IPS DF 4.7 (cell line): ENCODE measurements at regions not wholly inside any gene's neighbourhood (a gene's known extent, or its start where the extent isn't known, plus 50 kb on each side); places are given as distances from the start of the nearest gene placed in this dataset.
"Not testable (repeated sequence)": the region's sequence is repeated elsewhere in the genome, so short reads cannot be mapped to it uniquely, and the experiment has no call there.

Source experiments
- DNase-seq: peaks from one replicate; pipeline ENCODE4 v3.0.0-alpha.2; 2013; ENCODE audit warnings: low spot score; ENCODE audit errors: extremely low read depth

DNA sequence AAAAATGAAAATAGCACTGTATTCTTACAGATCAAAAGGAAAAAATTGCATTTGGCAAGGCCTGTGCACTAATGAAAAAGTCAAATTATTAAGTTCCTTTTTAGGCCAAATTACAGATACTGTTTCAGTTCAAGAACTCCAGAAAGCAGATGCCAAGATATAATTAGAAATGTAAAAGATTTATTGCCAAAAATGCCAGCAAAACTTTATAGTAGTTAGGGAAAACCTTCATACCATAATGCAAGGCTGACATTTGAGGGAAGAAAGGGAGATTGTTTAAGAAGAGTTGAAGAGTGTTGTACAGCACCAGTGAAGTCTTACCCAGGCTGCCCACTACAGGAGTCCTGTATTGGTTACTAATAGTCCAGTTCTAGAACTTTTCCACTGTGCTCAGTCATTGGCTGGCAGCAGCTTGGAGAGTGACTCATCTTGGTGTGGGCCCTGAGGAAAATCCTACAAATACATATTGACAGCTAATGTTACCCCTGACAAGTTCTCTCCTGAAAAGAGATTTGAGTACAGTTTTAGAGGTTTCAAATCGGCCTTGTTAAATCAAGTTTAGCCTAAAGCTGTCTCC, 600.4 kb downstream of the C12orf50 start:
- no peak for DNase-seq

DNA sequence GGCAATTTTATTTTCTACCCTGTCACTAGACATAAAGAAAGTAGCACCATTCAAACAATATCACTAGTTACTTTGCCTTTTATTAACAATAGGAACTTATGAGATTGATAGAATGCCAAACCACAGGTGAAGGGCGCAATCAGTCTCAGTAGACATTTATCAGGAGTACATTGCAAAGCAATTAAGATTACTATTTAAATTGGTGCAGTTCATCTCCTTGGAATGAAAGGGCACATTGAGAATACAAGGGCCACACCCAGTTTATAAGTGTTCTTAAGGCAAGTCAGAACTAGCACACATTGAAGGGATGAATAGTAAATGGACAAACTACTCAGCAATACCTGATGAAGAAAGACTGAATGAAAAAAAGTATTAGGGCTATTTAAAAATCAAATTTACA, 601.4 kb downstream of the C12orf50 start:
- no peak for DNase-seq

DNA sequence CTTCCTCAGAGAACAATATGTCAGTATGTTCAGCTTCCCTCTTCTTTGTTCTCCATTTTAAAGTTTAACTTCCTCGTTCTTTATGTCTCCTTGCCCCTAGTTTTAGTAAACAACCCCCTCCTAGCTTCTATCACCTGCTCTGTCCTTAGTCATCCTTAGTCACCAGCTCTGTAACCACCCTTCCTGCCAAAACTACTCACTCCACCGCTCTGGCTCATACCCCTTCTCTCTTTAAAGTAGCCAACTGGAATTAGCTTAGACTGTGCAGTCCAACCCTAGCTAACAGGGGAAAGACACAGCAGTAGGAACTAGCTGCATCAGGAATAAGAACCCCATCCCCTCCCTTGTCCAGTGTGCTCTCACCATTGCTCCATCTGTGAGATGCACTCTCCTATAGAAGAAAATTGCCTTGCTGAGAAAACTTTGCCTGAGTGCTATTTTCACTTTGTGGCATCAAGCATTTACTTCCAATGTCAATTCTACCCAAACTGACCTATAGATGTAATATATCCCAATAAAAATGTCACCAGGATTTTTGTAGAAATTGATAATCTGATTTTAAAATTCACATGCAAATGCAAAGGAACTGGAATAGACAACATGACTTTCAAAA, 603.2 kb downstream of the C12orf50 start:
- no peak for DNase-seq

DNA sequence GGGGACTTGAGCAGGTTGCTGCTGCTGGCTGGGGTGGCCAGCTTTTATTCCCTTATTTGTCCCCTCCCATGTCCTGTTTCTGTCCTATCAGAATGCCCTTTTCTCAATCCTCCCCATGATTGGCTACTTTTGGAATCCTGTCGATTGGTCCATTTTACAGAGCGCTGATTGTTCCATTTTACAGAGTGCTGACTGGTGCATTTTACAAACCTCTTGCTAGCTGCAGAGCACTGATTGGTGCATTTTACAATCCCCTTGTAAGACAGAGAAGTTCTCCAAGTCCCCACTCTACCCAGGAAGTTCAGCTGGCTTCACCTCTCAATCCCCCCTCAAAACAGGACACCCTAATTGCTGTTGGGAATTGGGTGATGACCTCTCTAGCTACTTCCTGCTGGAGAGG, 608.0 kb downstream of the C12orf50 start:
- DNase-seq: not testable (repeated sequence)

DNA sequence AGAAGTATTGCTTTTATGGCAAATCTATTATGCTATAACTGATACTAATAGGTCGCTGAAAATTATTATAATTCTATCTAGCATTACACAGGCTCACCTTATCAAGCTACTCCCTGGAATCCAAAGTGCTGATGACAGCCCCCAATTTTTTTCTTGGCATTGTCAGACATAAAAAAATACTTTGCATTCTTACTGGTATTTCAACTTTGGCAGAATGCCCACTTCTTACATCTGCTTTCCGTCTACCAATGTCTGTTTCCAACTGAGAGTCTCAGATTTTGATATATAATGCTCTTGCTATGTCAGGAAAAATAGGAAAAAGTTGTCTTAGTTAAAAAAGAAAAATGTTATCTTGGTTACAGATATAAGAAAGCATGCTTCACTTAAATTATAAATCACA, 615.4 kb downstream of the C12orf50 start:
- DNase-seq: no peak

DNA sequence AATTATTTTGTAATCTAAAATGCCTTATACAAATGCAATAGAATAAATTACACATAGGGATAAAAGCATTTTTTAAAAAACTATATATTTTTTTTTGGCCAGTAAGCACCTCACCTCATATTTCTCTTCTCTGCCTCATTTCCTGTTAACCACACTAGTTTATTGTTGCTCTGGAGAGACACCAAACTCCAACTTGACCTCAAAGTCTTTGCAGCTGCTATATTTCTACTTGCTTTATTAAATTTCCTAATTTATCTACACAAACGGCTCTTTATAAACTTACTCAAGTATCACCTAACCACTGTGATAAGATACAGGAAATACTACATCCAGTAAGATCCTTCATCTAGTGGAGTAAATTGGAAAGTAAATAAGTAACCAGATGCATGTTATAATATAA, 622.3 kb downstream of the C12orf50 start:
- DNase-seq: no peak

DNA sequence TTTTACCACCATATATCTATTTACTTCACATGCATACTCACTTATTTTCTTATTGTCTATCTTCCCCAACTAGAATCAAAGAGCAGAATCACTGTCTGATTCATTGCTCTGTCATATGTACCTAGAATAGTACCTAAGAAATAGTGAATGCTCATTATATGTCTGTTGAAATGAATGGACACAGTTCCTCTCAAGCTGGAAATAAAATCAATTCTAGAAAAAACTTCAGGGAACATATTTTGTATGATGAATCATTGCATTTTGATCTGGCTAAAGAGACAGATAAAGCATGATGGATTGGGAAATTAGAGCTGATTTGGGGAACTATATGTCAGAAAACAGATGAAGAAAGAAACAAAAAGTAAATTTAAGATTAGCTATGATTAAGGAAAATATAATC, 623.3 kb downstream of the C12orf50 start:
- DNase-seq: no peak

DNA sequence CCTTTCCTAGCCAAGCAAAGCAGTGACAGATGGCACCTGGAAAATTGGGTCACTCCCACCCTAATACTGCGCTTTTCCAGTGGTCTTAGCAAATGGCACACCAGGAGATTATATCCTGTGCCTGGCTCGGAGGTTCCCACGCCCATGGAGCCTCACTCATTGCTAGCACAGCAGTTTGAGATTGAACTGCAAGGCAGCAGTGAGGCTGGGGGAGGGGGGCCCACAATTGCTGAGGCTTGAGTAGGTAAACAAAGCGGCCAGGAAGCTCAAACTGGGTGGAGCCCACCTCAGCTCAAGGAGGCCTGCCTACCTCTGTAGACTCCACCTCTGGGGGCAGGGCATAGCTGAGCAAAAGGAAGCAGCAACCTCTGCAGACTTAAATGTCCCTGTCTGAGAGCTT, 635.0 kb downstream of the C12orf50 start:
- not testable (repeated sequence) for DNase-seq

DNA sequence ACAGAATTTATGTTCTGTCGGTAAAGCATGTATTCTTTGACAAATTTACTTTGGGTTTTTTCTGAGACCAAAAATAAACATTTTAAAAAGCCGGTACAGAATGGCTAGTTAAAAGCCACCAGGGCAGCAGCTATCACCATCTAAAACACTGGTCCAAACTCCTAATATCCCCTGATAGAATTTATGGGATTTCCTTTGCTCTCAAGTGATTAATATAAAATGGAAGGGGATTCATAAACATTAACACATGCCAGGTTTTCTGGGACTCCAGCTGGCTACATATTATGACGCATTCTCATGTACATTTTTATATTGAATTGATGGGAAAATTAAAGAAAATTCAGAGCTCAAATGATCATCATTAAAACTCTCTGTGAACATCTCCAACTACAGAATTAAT, 640.8 kb downstream of the C12orf50 start:
- no peak for DNase-seq

DNA sequence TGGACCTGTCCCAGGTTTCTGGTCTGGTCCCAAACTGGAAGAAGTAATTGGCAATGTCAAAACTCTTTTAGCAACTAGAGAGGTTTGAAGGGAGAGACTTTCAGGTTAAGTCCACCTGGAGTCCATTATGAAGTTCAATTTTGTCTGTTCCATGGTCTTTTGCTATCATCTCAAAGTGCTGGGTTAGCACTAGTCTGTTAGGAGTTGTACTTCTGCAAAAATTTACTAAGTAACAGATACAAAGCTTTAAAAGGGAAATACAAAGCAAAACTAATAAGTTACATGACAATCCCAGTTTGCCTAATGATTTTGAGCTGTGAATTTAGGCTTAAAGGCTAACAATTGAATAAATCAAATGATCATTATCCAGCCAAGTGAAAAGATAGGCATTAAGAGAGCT, 643.9 kb downstream of the C12orf50 start:
- no peak for DNase-seq

DNA sequence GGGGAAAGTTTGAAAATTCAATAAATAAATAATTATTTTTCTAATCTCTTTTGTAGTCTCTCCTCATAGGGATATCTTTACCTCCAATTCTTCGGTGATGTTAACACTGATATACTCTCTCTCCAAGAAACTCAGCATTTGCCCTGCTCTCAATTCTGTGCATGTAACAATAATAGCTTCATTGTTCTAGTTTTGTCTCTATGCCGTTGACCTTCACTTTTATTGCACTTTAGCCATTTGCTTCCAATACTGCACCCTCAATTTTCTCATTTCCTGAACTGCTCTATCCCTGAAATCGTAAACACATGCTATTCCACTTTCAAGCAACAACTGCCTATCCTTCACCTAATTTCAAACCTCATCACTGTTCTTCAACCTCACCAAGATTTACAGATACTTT, 645.0 kb downstream of the C12orf50 start:
- DNase-seq: no peak

DNA sequence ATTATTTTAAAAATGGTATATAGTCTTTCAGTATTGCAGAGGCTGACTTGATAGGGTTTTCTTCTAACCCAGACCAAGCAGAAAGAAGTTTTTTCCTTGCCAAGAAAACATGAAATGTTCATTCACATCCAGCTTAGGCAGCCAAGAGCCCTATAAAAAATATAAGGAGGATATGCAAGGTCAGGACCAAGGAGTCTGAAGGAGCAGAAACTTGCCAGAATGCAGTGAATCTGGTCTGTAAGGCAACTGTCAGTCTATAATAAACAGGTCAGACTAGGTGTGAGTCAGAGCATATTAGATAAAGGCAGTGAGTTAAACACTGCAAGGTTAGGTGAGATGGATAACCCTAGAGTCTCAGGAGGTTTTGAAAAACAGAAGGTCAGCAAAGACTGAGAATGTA, 645.5 kb downstream of the C12orf50 start:
- no peak for DNase-seq

DNA sequence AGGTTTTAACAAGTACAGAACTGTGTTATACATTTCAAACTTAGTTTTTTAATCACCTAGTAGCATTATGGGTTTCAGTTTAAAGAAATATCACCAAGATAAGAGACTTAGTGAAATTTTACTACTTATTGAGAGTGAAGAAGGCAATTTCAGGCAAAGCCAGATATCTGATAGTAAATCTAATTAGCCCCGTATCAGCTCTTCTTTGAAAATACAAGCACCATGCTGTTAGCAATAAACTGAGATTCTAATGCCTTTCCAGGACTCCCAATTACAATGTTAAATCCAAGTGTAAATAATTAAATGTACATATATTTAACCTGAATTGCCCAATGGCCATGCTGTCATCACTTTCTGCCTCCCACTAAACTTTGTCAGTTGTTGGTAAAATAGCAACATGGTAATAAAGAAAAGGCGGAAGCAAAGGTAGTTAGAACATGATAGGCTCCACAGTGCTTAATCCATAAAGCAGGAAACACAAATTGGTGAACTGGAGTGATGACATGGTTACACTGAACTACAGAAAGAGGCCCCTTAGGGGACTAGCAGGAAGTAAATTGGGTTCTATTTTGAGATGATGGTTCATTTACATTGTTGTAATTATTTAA, 646.1 kb downstream of the C12orf50 start:
- DNase-seq: no peak

DNA sequence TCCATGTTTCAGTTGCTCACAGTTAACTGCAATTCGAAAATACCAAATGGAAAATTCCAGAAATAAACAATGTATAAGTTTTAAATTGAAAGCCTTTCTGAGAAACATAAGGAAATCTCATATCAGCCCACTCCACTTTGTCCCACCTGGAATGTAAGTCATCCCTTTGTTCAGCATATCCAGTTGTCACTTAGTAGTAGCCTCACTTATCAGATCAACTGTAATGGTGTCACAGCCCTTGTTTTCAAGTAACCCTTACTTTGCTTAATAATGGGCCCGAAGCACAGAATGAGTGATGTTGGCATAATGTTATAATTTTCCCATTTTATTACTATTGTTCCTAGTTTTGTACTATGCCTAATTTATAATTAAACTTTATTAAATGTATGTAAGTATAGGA, 646.8 kb downstream of the C12orf50 start:
- no peak for DNase-seq

DNA sequence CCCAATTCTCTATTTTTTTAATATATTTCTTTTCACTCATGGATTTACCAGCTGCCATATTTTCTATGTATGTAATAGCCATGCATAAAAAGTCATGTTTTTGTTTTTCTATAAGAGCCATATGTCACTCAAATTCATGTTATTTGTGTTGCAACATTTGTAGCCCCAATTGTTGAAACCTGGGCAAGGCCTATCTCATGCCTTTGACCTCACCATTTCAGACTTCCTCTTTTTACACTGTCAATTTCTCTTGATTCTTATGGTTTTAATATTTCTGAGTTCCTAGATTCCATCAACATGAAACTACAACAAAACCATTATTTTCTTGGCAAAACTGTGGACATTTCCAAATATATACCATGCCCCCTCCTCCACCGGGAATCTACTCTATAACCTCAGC, 647.5 kb downstream of the C12orf50 start:
- DNase-seq: no peak

DNA sequence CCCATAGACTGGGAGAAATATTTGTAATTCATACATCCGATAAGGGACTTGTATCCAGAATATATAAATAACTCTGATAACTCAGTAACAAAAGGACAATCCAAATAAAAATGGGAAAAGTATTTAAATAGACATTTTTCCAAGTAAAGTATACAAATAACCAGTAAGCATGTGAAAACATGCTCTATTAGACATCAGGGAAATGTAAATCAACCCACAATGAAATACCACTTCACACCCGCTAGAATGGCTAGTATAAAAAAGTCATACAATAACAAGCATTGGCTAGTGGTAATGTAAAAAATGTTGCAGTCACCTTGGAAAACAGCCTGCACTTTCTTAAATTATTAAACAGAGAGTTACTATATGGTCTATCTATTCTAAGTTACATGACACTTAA, 650.7 kb downstream of the C12orf50 start:
- no peak for DNase-seq

DNA sequence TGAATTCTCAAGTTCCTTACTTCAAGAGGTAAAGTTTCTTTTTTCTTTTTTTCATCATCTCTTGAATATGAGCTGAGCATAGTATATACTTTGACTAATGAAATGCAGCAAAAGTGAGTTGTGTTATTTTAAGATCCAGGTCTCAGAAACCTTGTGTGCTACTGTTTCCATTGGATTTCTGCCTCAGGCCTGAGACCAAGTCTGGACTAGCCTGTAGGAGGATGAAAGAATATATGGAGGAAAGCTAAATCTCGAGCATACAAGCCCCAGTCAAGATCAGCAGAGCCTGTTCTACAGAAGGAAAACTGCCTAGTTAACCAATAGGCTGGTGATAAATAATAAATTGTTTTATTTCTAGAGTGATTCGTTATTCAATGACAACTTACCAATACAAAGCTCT, 652.5 kb downstream of the C12orf50 start:
- no peak for DNase-seq

DNA sequence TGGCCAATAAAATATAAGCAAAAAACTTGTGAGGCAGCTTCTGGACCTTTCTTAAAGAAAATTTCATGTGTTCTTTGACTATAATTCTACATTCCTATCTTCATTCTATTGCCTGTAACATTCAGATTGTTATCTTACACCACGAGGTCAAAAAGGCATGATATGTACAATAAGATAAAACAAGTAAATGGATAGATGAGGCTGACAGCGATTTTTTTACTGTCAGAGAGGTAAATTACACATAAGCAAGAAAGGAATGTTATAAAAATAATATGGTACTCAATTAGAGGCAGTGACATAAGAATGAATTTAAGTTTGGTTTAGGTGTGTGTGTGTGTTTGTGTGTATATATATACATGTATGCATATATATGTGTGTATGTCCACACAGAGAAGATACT, 660.0 kb downstream of the C12orf50 start:
- no peak for DNase-seq

DNA sequence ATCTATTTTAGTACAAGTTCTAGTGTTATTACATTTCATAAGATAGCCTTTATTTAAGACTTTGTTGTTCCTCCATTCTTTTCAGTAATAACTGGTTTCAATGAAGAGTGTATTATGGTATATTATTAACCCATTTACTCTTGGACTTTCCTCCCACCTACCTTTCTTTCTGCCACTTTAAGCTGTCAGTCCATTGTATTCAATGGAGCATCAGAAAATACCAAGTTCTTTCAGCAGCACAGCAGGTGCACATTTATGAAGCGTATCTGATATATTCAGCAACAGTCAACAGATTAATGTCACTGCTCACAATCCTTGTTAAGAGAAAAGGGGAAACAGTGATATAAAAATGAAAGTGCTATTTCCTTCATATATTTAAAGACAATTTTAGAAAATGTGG, 660.9 kb downstream of the C12orf50 start:
- no peak for DNase-seq

DNA sequence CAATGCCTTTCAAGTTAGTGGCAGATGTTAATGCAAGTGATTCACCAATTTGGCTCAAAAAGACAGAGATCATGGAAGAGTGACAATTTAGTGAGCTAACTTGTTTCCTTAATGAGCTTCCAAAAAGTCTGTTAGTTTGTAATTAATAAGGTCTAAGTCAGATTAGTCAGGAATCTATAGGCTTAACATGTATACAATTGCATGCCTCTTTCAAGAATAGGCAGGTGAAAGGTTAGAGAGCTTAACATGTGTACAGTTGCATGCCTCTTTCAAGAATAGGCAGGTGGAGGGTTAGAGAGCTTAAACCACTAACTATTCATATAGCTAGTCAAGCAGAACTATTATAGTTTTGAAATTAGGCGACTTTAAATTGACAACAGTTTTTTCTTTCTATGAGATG, 663.8 kb downstream of the C12orf50 start:
- DNase-seq: no peak

DNA sequence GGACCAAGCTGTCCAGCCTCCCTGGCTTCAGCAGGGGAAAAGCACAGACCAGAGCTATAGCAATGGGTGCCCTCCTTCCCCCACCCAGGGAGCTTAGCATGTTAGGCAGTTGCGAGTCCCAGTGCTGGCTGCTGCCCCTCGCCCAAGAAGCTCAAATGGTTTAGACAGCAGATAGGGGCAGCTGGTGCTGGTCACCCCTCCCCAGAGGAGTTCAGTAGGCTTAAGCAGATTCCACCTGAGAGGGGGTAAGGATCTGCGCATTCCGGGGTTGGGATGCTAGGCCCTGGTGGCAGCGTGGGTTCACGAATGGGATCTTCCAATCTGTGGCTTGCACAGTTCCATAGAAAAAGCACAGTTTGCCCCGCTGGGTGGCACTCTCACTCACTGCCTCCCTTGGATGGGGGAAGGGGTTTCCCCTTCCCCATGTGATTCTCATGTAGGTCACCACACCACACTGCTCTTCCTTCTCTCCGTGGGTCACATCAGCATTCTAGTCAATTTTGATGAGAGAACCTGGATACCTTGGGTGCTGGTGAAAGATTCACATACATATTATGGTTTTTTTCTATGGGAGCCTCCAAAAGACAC, 665.6 kb downstream of the C12orf50 start:
- no peak for DNase-seq

DNA sequence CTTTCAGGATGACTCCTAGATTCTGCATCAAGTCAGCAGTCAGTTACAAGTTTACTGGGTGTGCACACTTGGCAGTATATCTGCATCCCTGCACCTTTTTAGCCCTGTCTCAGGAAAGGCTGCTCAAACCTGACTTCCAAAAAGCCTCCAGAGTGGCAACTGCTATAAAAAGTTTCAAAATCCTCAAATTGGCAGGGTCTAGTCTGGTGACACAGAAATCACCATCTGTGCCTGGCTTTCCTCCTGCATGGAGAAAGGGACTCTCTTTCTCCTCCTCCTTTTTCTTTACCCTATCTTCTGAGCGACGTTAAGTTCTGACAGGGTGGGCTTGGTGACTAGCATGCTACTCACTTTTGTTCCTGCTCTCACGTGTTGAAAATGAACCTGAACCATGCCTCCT, 679.5 kb downstream of the C12orf50 start:
- no peak for DNase-seq

DNA sequence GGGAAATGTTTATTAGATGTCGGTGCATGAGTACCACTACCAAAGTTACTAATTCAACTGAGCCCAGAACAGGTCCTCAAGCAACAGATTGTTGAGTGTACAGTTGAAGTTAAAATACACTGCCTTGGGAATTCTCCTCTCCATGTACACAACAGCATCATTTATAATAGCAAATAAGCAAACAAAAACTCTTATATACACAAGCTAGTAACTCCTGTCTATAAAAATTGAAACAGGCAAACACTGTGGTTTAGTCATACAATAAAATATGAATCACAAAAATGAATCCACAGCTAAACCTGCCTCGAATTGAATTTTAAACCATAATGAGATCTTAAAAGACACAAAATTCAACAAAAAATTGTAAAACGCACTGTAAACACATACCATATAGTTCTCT, 681.1 kb downstream of the C12orf50 start:
- DNase-seq: no peak
